Type B pancreatic cell (in vitro differentiated cells): ENCODE measurements at regions not wholly inside any gene's neighbourhood (a gene's known extent, or its start where the extent isn't known, plus 50 kb on each side); places are given as distances from the start of the nearest gene placed in this dataset.

Source experiments
- DNase-seq: peaks from one replicate; pipeline ENCODE4 v3.0.0; 2021; ENCODE audit warnings: mixed read lengths; ENCODE audit not compliant: unreplicated experiment; ENCODE audit errors: extremely low spot score
- H3K27ac Mint-ChIP-seq: 2 replicates; pipeline ENCODE4 v1.8.0; 2021; ENCODE audit warnings: mild to moderate bottlenecking, mixed read lengths
- H3K27me3 Mint-ChIP-seq: 2 replicates; pipeline ENCODE4 v1.8.0; 2021; ENCODE audit warnings: mixed read lengths
- H3K36me3 Mint-ChIP-seq: 2 replicates; pipeline ENCODE4 v1.8.0; 2021; ENCODE audit warnings: mixed read lengths
- H3K4me1 Mint-ChIP-seq: one replicate; pipeline ENCODE4 v1.8.0; 2021; ENCODE audit warnings: mixed read lengths; ENCODE audit not compliant: unreplicated experiment
- H3K4me3 Mint-ChIP-seq: 2 replicates; pipeline ENCODE4 v1.8.0; 2021; ENCODE audit warnings: mild to moderate bottlenecking, mixed read lengths
- H3K9me3 Mint-ChIP-seq: 2 replicates; pipeline ENCODE4 v1.8.0; 2021; ENCODE audit warnings: mixed read lengths
- TF ChIP-seq, protein P1 (sequence below): fragments of 200-600 bp; sonication (generic); conservative IDR thresholded peaks from 2 replicates; pipeline ENCODE4 v1.5.0; 2021; ENCODE audit warnings: antibody characterized with exemption, mild to moderate bottlenecking

DNA sequence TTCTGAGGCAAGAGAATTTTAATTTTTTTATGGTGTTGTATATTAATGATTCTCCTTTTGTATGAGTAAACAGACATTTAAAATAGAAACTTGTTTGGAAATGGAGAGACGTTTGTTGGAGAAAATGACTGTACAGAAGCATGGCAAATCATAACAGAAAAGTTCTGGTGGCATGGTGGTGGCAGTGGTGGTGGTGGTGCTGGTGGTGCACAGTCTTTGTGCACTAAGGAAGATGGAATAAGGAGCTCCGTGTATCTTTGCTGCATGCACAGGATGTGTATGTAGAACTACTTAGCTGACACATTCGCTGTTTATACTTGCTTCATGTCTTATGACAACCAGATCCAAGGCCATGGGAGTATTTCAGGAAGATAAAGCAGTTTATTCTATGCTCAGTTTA is 294.9 kb downstream of the UTRN start:
- Mint-ChIP-seq H3K4me1 (peaks cover 17% of the 10 kb centered on the region), H3K27me3 (no peaks in the 10 kb centered on the region), H3K4me3 (no peak overlapping the region), H3K9me3 (no peaks in the 10 kb centered on the region), H3K36me3 (peaks cover 11% of the 10 kb centered on the region), H3K27ac (no peak overlapping the region)
- no peak for DNase-seq
- TF ChIP-seq, protein P1, sequence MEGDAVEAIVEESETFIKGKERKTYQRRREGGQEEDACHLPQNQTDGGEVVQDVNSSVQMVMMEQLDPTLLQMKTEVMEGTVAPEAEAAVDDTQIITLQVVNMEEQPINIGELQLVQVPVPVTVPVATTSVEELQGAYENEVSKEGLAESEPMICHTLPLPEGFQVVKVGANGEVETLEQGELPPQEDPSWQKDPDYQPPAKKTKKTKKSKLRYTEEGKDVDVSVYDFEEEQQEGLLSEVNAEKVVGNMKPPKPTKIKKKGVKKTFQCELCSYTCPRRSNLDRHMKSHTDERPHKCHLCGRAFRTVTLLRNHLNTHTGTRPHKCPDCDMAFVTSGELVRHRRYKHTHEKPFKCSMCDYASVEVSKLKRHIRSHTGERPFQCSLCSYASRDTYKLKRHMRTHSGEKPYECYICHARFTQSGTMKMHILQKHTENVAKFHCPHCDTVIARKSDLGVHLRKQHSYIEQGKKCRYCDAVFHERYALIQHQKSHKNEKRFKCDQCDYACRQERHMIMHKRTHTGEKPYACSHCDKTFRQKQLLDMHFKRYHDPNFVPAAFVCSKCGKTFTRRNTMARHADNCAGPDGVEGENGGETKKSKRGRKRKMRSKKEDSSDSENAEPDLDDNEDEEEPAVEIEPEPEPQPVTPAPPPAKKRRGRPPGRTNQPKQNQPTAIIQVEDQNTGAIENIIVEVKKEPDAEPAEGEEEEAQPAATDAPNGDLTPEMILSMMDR, result no peak

DNA sequence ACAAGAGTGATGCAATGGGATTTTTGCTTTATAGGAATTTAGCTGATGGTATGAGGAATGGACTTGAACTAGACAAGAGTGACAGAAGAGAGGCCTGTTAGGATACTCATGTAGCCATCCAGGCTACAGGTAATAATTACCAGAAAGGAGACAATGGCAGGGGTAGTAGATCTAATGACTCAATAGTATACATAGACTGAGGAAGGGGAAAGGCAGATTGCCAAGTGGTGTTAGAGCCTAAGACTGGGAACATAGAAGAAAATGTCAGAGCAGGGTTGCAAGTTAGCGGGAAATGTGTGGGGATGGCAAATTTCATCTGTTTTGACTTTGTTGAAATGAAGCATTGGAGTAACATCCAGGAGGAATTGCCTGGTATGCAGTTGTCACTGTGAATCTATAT is 295.6 kb downstream of the UTRN start:
- Mint-ChIP-seq H3K36me3 (peaks cover 11% of the 10 kb centered on the region), H3K4me3 (no peak overlapping the region), H3K9me3 (no peaks in the 10 kb centered on the region), H3K27me3 (no peaks in the 10 kb centered on the region), H3K27ac (no peak overlapping the region), H3K4me1 (peaks cover 19% of the 10 kb centered on the region)
- DNase-seq, result no peak
- TF ChIP-seq, protein P1, result no peak

DNA sequence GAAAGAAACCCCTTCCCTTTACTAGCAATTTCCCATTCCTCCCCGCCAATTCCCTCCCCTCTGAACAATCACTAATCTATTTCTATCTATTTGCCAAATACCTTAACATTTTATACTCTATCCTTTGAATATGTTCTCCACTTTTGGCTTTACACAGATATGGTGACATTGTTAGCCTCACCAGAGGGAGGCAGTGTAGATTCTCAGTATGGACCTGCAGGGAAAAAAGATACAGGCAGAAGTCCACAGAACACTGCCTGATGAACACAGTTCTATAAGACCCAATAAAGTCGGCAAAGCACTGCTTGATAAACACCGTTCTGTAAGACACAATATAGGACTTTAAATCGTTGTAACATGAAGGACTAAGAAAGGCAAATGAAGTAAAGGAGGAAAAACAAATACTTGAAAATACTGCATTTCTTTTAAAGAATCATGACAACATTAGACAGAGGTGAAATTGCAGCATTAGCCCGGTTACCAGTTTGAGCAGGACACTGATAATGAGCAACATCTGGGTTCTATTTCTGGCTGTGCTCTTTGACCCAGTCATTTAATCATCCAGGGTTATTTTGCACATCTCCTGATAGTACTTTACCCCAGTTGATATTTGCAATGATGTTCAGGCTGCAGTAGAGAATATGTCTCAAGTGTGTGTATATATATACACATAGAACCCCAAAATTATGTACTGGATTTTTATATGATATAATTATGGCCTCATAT is 296.8 kb downstream of the UTRN start:
- H3K4me3 Mint-ChIP-seq, result peak overlapping the region; percentile 33
- H3K27me3 Mint-ChIP-seq, result no peaks in the 10 kb centered on the region
- H3K9me3 Mint-ChIP-seq, result no peaks in the 10 kb centered on the region
- no peak overlapping the region for H3K27ac Mint-ChIP-seq
- peaks cover 11% of the 10 kb centered on the region for H3K36me3 Mint-ChIP-seq
- DNase-seq, result no peak
- TF ChIP-seq, protein P1, result peak; percentile 74
- peaks cover 23% of the 10 kb centered on the region for H3K4me1 Mint-ChIP-seq

DNA sequence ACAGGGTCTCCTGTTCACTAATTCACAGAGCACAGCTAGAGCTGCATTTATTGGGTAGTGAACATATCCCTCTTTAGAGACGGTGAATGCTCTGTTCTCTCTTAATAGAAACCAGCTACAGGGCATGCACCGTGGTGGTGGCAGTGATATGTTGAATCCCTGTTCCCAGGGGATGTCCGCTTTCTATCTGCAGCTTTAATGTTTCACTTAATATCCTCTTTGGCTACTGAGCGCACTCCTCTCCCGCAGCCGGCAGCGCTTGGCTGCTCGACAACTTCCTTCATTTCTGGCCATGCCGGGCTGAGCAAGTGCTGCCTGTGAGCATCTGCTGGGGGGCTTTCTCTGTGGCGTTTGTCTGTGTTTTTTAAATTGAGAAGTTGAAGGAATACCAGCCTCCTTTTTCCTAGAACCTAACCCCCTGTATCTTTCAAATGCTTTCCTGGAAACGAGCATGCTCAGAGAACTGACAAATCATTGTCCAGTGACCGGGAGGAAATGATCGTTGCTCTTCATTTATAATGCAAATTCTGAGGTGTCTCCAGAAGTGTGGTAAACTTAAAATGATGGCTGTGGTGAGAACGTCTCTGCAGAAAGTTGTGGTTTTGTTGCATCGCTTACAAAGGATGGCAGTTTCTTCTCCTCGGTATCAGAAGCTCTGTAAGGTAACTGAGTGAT is 297.9 kb downstream of the UTRN start:
- Mint-ChIP-seq H3K27me3 (no peaks in the 10 kb centered on the region), H3K4me3 (peak overlapping the region; percentile 78), H3K4me1 (peaks cover 23% of the 10 kb centered on the region), H3K9me3 (no peaks in the 10 kb centered on the region), H3K36me3 (peaks cover 11% of the 10 kb centered on the region), H3K27ac (no peak overlapping the region)
- TF ChIP-seq, protein P1, result no peak
- DNase-seq, result no peak

DNA sequence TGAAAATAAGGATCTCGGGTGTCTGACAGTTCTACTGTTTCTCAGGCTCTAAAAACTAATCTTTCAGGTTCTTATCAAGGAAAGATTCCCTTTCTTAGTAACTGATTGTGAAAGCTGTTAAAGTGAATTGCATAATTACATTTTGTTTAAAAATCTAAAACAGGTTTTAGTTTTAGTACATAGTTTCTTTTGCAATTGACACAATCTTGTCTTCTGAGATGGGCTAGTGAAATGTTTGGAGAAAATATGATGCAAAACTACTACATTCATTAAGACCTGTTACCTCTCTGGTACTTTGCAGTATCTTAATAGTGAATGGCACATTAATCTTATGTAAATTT is 298.4 kb downstream of the UTRN start:
- Mint-ChIP-seq H3K27me3 (no peaks in the 10 kb centered on the region), H3K4me1 (peaks cover 23% of the 10 kb centered on the region), H3K27ac (no peak overlapping the region), H3K4me3 (peak overlapping the region; percentile 78), H3K36me3 (peaks cover 10% of the 10 kb centered on the region), H3K9me3 (no peaks in the 10 kb centered on the region)
- TF ChIP-seq, protein P1, result no peak
- no peak for DNase-seq
